ENCODE measurements at regions not wholly inside any gene's neighbourhood (a gene's known extent, or its start where the extent isn't known, plus 50 kb on each side); places are given as distances from the start of the nearest gene placed in this dataset.

DNA sequence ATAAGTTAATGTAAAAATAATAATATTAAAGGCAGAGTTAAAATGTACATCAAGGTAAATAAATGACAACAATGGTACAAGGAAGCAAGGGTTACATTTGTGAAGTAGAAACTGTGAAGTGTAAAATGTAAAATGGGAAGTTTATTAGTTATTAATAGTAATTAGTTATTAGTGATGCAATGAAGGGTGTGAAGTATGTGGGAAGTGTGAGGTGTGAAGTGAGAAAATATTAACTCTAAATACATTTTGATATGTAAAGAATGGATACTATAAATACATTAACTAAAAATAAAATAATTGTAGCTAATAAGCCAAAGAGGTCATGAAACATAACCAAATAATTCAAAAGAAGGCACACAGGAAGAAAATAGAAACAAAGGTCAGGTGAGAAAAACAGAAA is 316.4 kb downstream of the GBA3 start:
- TF ChIP-seq JUNB (CRISPR knock-in tag; conservative IDR thresholded peaks at IDR 0.05) (no peak), ATF7 (IDR thresholded peaks at IDR 0.05) (no peak), PCBP1 (IDR thresholded peaks at IDR 0.05; ENCODE audit: low read depth, low read length, poor library complexity, severe bottlenecking) (no peak), RAD21 (CRISPR knock-in tag; conservative IDR thresholded peaks at IDR 0.05 in 1 of 2, IDR thresholded peaks at IDR 0.05 in 1 of 2) (no peak), MYC (IDR thresholded peaks at IDR 0.05; ENCODE audit: low read depth, low read length) (no peak), MYC (CRISPR knock-in tag; IDR thresholded peaks at IDR 0.05; ENCODE audit: borderline replicate concordance, low read depth) (no peak), ARID2 (IDR thresholded peaks at IDR 0.05) (no peak), ESRRA (IDR thresholded peaks at IDR 0.05; ENCODE audit: borderline replicate concordance, low read depth) (no peak)
- TF ChIP-seq, protein P1, sequence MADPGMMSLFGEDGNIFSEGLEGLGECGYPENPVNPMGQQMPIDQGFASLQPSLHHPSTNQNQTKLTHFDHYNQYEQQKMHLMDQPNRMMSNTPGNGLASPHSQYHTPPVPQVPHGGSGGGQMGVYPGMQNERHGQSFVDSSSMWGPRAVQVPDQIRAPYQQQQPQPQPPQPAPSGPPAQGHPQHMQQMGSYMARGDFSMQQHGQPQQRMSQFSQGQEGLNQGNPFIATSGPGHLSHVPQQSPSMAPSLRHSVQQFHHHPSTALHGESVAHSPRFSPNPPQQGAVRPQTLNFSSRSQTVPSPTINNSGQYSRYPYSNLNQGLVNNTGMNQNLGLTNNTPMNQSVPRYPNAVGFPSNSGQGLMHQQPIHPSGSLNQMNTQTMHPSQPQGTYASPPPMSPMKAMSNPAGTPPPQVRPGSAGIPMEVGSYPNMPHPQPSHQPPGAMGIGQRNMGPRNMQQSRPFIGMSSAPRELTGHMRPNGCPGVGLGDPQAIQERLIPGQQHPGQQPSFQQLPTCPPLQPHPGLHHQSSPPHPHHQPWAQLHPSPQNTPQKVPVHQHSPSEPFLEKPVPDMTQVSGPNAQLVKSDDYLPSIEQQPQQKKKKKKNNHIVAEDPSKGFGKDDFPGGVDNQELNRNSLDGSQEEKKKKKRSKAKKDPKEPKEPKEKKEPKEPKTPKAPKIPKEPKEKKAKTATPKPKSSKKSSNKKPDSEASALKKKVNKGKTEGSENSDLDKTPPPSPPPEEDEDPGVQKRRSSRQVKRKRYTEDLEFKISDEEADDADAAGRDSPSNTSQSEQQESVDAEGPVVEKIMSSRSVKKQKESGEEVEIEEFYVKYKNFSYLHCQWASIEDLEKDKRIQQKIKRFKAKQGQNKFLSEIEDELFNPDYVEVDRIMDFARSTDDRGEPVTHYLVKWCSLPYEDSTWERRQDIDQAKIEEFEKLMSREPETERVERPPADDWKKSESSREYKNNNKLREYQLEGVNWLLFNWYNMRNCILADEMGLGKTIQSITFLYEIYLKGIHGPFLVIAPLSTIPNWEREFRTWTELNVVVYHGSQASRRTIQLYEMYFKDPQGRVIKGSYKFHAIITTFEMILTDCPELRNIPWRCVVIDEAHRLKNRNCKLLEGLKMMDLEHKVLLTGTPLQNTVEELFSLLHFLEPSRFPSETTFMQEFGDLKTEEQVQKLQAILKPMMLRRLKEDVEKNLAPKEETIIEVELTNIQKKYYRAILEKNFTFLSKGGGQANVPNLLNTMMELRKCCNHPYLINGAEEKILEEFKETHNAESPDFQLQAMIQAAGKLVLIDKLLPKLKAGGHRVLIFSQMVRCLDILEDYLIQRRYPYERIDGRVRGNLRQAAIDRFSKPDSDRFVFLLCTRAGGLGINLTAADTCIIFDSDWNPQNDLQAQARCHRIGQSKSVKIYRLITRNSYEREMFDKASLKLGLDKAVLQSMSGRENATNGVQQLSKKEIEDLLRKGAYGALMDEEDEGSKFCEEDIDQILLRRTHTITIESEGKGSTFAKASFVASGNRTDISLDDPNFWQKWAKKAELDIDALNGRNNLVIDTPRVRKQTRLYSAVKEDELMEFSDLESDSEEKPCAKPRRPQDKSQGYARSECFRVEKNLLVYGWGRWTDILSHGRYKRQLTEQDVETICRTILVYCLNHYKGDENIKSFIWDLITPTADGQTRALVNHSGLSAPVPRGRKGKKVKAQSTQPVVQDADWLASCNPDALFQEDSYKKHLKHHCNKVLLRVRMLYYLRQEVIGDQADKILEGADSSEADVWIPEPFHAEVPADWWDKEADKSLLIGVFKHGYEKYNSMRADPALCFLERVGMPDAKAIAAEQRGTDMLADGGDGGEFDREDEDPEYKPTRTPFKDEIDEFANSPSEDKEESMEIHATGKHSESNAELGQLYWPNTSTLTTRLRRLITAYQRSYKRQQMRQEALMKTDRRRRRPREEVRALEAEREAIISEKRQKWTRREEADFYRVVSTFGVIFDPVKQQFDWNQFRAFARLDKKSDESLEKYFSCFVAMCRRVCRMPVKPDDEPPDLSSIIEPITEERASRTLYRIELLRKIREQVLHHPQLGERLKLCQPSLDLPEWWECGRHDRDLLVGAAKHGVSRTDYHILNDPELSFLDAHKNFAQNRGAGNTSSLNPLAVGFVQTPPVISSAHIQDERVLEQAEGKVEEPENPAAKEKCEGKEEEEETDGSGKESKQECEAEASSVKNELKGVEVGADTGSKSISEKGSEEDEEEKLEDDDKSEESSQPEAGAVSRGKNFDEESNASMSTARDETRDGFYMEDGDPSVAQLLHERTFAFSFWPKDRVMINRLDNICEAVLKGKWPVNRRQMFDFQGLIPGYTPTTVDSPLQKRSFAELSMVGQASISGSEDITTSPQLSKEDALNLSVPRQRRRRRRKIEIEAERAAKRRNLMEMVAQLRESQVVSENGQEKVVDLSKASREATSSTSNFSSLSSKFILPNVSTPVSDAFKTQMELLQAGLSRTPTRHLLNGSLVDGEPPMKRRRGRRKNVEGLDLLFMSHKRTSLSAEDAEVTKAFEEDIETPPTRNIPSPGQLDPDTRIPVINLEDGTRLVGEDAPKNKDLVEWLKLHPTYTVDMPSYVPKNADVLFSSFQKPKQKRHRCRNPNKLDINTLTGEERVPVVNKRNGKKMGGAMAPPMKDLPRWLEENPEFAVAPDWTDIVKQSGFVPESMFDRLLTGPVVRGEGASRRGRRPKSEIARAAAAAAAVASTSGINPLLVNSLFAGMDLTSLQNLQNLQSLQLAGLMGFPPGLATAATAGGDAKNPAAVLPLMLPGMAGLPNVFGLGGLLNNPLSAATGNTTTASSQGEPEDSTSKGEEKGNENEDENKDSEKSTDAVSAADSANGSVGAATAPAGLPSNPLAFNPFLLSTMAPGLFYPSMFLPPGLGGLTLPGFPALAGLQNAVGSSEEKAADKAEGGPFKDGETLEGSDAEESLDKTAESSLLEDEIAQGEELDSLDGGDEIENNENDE (IDR thresholded peaks at IDR 0.05; ENCODE audit: low read depth, low read length): no peak
- TF ChIP-seq, protein P2, sequence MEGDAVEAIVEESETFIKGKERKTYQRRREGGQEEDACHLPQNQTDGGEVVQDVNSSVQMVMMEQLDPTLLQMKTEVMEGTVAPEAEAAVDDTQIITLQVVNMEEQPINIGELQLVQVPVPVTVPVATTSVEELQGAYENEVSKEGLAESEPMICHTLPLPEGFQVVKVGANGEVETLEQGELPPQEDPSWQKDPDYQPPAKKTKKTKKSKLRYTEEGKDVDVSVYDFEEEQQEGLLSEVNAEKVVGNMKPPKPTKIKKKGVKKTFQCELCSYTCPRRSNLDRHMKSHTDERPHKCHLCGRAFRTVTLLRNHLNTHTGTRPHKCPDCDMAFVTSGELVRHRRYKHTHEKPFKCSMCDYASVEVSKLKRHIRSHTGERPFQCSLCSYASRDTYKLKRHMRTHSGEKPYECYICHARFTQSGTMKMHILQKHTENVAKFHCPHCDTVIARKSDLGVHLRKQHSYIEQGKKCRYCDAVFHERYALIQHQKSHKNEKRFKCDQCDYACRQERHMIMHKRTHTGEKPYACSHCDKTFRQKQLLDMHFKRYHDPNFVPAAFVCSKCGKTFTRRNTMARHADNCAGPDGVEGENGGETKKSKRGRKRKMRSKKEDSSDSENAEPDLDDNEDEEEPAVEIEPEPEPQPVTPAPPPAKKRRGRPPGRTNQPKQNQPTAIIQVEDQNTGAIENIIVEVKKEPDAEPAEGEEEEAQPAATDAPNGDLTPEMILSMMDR (IDR thresholded peaks at IDR 0.05 in 2 of 3, conservative IDR thresholded peaks at IDR 0.05 in 1 of 3; ENCODE audit: insufficient read depth in 2 of 3, low read depth in 1 of 3, low read length in 3 of 3): no peak

Data from K562 (cell line).